K562 (cell line): ENCODE measurements at regions not wholly inside any gene's neighbourhood (a gene's known extent, or its start where the extent isn't known, plus 50 kb on each side); places are given as distances from the start of the nearest gene placed in this dataset.

ENCODE experiments used
- HIVEP1 ChIP-seq: fragments of 250-450 bp; sonication (Bioruptor Pico); IDR thresholded peaks from 2 replicates; pipeline ENCODE4 v1.4.0; 2020; ENCODE audit warnings: mild to moderate bottlenecking
- KLF16 ChIP-seq: IDR thresholded peaks from 2 replicates; pipeline ENCODE4 v1.6.1; 2016; ENCODE audit warnings: antibody characterized with exemption
- NFIX ChIP-seq: fragments of 250-450 bp; sonication (Bioruptor Pico); IDR thresholded peaks from 2 replicates; pipeline ENCODE4 v1.4.0; 2020; ENCODE audit warnings: low read depth, mild to moderate bottlenecking, moderate library complexity
- NRF1 ChIP-seq, 2 experiments: fragments of 450-650 bp; IDR thresholded peaks in 1 of 2; conservative IDR thresholded peaks in 1 of 2; 2 replicates each; pipeline ENCODE4 v1.6.1; 2014; ENCODE audit warnings: mild to moderate bottlenecking in 2 of 2
- RB1 ChIP-seq: fragments of 450-650 bp; IDR thresholded peaks from 2 replicates; pipeline ENCODE4 v1.6.1; 2017; ENCODE audit warnings: low read depth, mild to moderate bottlenecking
- REST ChIP-seq, 2 experiments: fragments of 450-650 bp; formaldehyde crosslinking in 1 of 2; IDR thresholded peaks; 2 replicates each; pipeline versions ENCODE4 v1.4.0 to v1.6.1; 2014 to 2020; ENCODE audit warnings: mild to moderate bottlenecking in 2 of 2, borderline replicate concordance in 1 of 2, low read depth in 1 of 2
- RUNX1 ChIP-seq: sonication (generic); IDR thresholded peaks from 2 replicates; pipeline ENCODE4 v1.6.1; 2016; ENCODE audit warnings: antibody characterized with exemption, low read depth
- SMC3 ChIP-seq: conservative IDR thresholded peaks from 2 replicates; pipeline ENCODE4 v1.6.1; 2011; ENCODE audit warnings: low read depth, low read length, improper control_type of control experiment; ENCODE audit not compliant: insufficient read depth
- SRSF1 ChIP-seq: fragments of 200-400 bp; formaldehyde crosslinking; IDR thresholded peaks from 2 replicates; pipeline ENCODE4 v1.6.1; 2017; ENCODE audit warnings: mild to moderate bottlenecking, low read depth, low read length, moderate library complexity
- ZNF12 ChIP-seq: sonication (generic); formaldehyde crosslinking; IDR thresholded peaks from 2 replicates; pipeline ENCODE4 v1.4.0; 2020; ENCODE audit warnings: mild to moderate bottlenecking, missing genetic modification reagents
- ZNF24 ChIP-seq: fragments of 450-650 bp; IDR thresholded peaks from 2 replicates; pipeline ENCODE4 v1.6.1; 2016
- TF ChIP-seq, protein P1 (sequence below): sonication (generic); formaldehyde crosslinking; IDR thresholded peaks from 2 replicates; pipeline ENCODE4 v1.8.0; 2023; ENCODE audit warnings: mild to moderate bottlenecking, missing genetic modification reagents
- TF ChIP-seq, protein P2 (sequence below): IDR thresholded peaks from 2 replicates; pipeline ENCODE4 v1.6.1; 2012; ENCODE audit warnings: low read depth, low read length, improper control_type of control experiment, borderline replicate concordance
- TF ChIP-seq, protein P3 (sequence below): fragments of 250-450 bp; sonication (Bioruptor Pico); IDR thresholded peaks from 2 replicates; pipeline ENCODE4 v1.8.0; 2021; ENCODE audit warnings: mild to moderate bottlenecking, moderate library complexity

DNA sequence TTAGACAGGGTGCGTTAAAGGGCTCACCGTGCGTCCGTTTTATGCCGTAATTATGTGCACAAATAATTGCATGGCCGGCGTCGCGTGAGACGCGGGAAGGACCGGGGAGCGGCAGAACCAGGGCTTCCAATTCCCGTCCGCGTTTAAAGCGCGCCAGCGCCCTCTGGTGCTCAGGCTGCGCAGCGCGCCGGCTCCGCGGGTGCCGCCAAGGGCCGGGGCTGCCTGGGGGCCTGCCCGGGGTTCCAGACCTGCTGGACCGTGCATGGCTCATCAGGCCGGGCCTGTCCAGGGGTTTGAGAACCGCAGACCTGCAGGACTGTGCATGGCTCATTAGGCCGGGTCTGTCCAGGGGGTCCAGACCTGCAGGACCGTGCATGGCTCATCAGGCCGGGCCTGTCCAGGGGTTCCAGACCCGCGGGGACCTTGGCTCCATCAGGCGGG, 369.0 kb downstream of the THBS2 start (continued):
- peak; percentile 86 for TF ChIP-seq REST (IDR thresholded peaks at IDR 0.05; ENCODE audit: borderline replicate concordance)
- TF ChIP-seq REST (CRISPR knock-in tag; IDR thresholded peaks at IDR 0.05; ENCODE audit: low read depth), result no peak; the same call in 1 of the 2 replicates
- no peak for TF ChIP-seq RUNX1
- TF ChIP-seq, protein P1, sequence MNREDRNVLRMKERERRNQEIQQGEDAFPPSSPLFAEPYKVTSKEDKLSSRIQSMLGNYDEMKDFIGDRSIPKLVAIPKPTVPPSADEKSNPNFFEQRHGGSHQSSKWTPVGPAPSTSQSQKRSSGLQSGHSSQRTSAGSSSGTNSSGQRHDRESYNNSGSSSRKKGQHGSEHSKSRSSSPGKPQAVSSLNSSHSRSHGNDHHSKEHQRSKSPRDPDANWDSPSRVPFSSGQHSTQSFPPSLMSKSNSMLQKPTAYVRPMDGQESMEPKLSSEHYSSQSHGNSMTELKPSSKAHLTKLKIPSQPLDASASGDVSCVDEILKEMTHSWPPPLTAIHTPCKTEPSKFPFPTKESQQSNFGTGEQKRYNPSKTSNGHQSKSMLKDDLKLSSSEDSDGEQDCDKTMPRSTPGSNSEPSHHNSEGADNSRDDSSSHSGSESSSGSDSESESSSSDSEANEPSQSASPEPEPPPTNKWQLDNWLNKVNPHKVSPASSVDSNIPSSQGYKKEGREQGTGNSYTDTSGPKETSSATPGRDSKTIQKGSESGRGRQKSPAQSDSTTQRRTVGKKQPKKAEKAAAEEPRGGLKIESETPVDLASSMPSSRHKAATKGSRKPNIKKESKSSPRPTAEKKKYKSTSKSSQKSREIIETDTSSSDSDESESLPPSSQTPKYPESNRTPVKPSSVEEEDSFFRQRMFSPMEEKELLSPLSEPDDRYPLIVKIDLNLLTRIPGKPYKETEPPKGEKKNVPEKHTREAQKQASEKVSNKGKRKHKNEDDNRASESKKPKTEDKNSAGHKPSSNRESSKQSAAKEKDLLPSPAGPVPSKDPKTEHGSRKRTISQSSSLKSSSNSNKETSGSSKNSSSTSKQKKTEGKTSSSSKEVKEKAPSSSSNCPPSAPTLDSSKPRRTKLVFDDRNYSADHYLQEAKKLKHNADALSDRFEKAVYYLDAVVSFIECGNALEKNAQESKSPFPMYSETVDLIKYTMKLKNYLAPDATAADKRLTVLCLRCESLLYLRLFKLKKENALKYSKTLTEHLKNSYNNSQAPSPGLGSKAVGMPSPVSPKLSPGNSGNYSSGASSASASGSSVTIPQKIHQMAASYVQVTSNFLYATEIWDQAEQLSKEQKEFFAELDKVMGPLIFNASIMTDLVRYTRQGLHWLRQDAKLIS (CRISPR knock-in tag), result 0 out of 2 replicates have a peak, but pooled peaks have one; percentile 57
- TF ChIP-seq, protein P2, sequence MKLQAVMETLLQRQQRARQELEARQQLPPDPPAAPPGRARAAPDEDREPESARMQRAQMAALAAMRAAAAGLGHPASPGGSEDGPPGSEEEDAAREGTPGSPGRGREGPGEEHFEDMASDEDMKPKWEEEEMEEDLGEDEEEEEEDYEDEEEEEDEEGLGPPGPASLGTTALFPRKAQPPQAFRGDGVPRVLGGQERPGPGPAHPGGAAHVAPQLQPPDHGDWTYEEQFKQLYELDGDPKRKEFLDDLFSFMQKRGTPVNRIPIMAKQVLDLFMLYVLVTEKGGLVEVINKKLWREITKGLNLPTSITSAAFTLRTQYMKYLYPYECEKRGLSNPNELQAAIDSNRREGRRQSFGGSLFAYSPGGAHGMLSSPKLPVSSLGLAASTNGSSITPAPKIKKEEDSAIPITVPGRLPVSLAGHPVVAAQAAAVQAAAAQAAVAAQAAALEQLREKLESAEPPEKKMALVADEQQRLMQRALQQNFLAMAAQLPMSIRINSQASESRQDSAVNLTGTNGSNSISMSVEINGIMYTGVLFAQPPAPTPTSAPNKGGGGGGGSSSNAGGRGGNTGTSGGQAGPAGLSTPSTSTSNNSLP, result no peak
- TF ChIP-seq ZNF12 (CRISPR knock-in tag), result no peak
- 0 out of 2 replicates have a peak, but pooled peaks have one; percentile 13 for TF ChIP-seq ZNF24
- TF ChIP-seq RB1, result peak; percentile 91
- TF ChIP-seq, protein P3, sequence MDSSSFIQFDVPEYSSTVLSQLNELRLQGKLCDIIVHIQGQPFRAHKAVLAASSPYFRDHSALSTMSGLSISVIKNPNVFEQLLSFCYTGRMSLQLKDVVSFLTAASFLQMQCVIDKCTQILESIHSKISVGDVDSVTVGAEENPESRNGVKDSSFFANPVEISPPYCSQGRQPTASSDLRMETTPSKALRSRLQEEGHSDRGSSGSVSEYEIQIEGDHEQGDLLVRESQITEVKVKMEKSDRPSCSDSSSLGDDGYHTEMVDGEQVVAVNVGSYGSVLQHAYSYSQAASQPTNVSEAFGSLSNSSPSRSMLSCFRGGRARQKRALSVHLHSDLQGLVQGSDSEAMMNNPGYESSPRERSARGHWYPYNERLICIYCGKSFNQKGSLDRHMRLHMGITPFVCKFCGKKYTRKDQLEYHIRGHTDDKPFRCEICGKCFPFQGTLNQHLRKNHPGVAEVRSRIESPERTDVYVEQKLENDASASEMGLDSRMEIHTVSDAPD, result no peak
- TF ChIP-seq NRF1 (conservative IDR thresholded peaks at IDR 0.05 in 1 of 2, IDR thresholded peaks at IDR 0.05 in 1 of 2), result peak in 1 of 2 experiments; percentile 25; a peak in 2 of 4 replicates
- TF ChIP-seq KLF16, result no peak
- peak; percentile 90 for TF ChIP-seq SMC3
- no peak for TF ChIP-seq SRSF1
- TF ChIP-seq HIVEP1, result no peak
- no peak for TF ChIP-seq NFIX
